CD8-positive, alpha-beta memory T cell (primary cell): ENCODE measurements at regions not wholly inside any gene's neighbourhood (a gene's known extent, or its start where the extent isn't known, plus 50 kb on each side); places are given as distances from the start of the nearest gene placed in this dataset.
"Not testable (repeated sequence)": the region's sequence is repeated elsewhere in the genome, so short reads cannot be mapped to it uniquely, and the experiment has no call there.

Experiments used
- CTCF ChIA-PET: fragments of 350-600 bp; sonication (Branson Sonifier 250); formaldehyde crosslinking; loops from one replicate; lab custom pipeline; 2021; ENCODE audit warnings: antibody characterized with exemption; lab: Charles Lee
- POLR2A ChIA-PET: fragments of 350-600 bp; sonication (Branson Sonifier 250); formaldehyde crosslinking; loops from one replicate; lab custom pipeline; 2021; ENCODE audit warnings: antibody characterized with exemption; lab: Charles Lee
- DNase-seq, 5 donors: peaks; one replicate each; pipeline versions ENCODE4 v3.0.0 to v3.0.0-alpha.2; 2020 to 2022; ENCODE audit warnings: mixed read lengths in 1 of 5
- H3K27ac ChIP-seq: one replicate; pipeline ENCODE4 v1.7.0; 2013; ENCODE audit warnings: low read depth, mild to moderate bottlenecking, low read length, moderate library complexity
- H3K27me3 ChIP-seq: 2 replicates; pipeline ENCODE4 v1.7.0; 2013; ENCODE audit warnings: low read length, mild to moderate bottlenecking; ENCODE audit not compliant: insufficient read depth, poor library complexity, severe bottlenecking
- H3K36me3 ChIP-seq: 2 replicates; pipeline ENCODE4 v1.7.0; 2013; ENCODE audit warnings: mild to moderate bottlenecking, low read length, moderate library complexity; ENCODE audit not compliant: insufficient read depth
- H3K4me1 ChIP-seq: 2 replicates; pipeline ENCODE4 v1.7.0; 2013; ENCODE audit warnings: mild to moderate bottlenecking, low read length, moderate library complexity; ENCODE audit not compliant: insufficient read depth
- H3K4me3 ChIP-seq: 2 replicates; pipeline ENCODE4 v1.7.0; 2013; ENCODE audit warnings: mild to moderate bottlenecking, low read length
- H3K9me3 ChIP-seq: 2 replicates; pipeline ENCODE4 v1.7.0; 2013; ENCODE audit warnings: mild to moderate bottlenecking, low read length
- H3K27ac Mint-ChIP-seq, 8 donors: one replicate each; pipeline ENCODE4 v1.8.0; 2020 to 2021; ENCODE audit warnings: mixed read lengths in 8 of 8, mild to moderate bottlenecking in 6 of 8, inconsistent platforms in 3 of 8, moderate library complexity in 3 of 8
- H3K27me3 Mint-ChIP-seq, 2 donors: one replicate each; pipeline ENCODE4 v1.8.0; 2020 to 2021; ENCODE audit warnings: mixed read lengths in 2 of 2, mild to moderate bottlenecking in 1 of 2, moderate library complexity in 1 of 2
- H3K36me3 Mint-ChIP-seq, 3 donors: one replicate each; pipeline ENCODE4 v1.8.0; 2020 to 2021; ENCODE audit warnings: mixed read lengths in 3 of 3, inconsistent platforms in 1 of 3, mild to moderate bottlenecking in 1 of 3
- H3K4me1 Mint-ChIP-seq, 3 donors: one replicate each; pipeline ENCODE4 v1.8.0; 2020 to 2021; ENCODE audit warnings: mixed read lengths in 3 of 3, inconsistent platforms in 1 of 3, mild to moderate bottlenecking in 1 of 3
- H3K4me3 Mint-ChIP-seq, 7 donors: one replicate each; pipeline ENCODE4 v1.8.0; 2020 to 2021; ENCODE audit warnings: mixed read lengths in 7 of 7, mild to moderate bottlenecking in 6 of 7, moderate library complexity in 4 of 7, inconsistent platforms in 2 of 7
- H3K9me3 Mint-ChIP-seq, 5 donors: one replicate each; pipeline ENCODE4 v1.8.0; 2020 to 2022; ENCODE audit warnings: mixed read lengths in 5 of 5, mild to moderate bottlenecking in 3 of 5, moderate library complexity in 2 of 5, inconsistent platforms in 1 of 5

DNA sequence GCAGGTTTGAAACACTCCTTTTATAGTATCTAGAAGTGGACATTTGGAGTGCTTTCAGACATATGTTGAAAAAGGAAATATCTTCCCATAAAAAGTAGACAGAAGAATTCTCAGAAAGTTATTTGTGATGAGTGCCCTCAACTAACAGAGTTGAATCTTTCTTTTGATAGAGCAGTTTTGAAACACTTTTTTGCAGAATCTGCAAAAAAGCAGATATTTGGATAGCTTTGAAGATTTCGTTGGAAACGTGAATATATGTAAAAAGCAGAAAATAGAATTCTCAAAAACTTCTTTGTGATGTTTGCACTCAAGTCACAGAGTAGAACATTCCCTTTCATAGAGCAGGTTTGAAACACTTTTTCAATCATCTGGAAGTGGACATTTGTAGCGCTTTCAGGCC lies 676.4 kb upstream of the ZNF337 start:
- H3K9me3 Mint-ChIP-seq, H3K27ac ChIP-seq, POLR2A ChIA-PET, CTCF ChIA-PET, H3K27ac Mint-ChIP-seq, H3K36me3 ChIP-seq, H3K27me3 Mint-ChIP-seq, H3K4me3 Mint-ChIP-seq, H3K4me3 ChIP-seq, H3K9me3 ChIP-seq, H3K36me3 Mint-ChIP-seq, H3K4me1 Mint-ChIP-seq, H3K4me1 ChIP-seq, DNase-seq, H3K27me3 ChIP-seq: not testable (repeated sequence)

DNA sequence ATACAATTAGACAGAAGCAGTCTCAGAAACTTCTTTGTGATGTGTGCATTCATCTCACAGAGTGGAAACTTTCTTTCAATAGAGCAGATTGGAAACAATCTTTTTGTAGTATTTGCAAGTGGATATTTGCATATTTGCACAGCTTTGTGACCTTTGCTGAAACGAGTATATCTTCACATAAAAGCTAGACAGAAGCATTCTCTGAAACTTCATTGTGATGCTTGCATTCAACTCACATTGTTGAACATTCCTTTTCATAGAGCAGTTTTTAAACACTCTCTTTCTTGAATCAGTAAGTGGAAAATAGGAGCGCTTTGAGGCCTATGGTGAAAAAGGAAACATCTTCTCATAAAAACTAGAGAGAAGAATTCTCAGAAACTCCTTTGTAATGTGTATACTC lies 657.9 kb upstream of the ZNF337 start:
- Mint-ChIP-seq H3K9me3 (peaks cover 0 to 10% (median 0%) of the 10 kb centered on the region in 5 donors), H3K4me1 (no peaks in the 10 kb centered on the region), H3K27ac (no peak overlapping the region), H3K27me3 (no peaks in the 10 kb centered on the region), H3K4me3 (no peak overlapping the region), H3K36me3 (no peaks in the 10 kb centered on the region)
- ChIA-PET CTCF (no interaction called here), POLR2A (no interaction called here)
- no peaks in the 10 kb centered on the region for H3K9me3 ChIP-seq
- H3K36me3 ChIP-seq, result no peaks in the 10 kb centered on the region
- no peaks in the 10 kb centered on the region for H3K27me3 ChIP-seq
- no peak overlapping the region for H3K27ac ChIP-seq
- H3K4me1 ChIP-seq, result peaks cover 4% of the 10 kb centered on the region
- no peak overlapping the region for H3K4me3 ChIP-seq
- no peak for DNase-seq

DNA sequence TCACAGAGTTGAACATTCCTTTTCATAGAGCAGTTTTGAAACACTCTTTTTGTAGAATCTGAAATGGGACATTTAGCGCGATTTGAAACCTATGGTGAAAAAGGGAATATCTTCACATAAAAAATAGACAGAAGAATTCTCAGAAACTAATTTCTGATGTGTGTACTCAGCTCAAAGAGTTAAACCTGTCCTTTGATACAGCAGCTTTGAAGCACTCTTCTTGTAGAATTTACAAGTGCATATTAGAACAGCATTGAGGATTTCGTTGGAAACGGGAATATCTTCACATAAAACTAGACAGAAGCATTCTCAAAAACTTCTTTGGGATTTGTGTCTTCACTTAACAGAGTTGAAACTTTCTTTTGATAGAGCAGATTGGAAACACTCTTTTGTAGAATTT lies 650.7 kb upstream of the ZNF337 start:
- Mint-ChIP-seq H3K27ac (no peak overlapping the region), H3K27me3 (no peaks in the 10 kb centered on the region), H3K4me1 (no peaks in the 10 kb centered on the region), H3K36me3 (peaks cover 0 to 1% (median 0%) of the 10 kb centered on the region in 3 donors), H3K4me3 (no peak overlapping the region), H3K9me3 (peaks cover 0 to 20% (median 0%) of the 10 kb centered on the region in 5 donors)
- POLR2A ChIA-PET, result no interaction called here
- CTCF ChIA-PET, result no interaction called here
- no peak for DNase-seq
- no peaks in the 10 kb centered on the region for H3K27me3 ChIP-seq
- H3K36me3 ChIP-seq, result no peaks in the 10 kb centered on the region
- no peak overlapping the region for H3K4me3 ChIP-seq
- no peaks in the 10 kb centered on the region for H3K9me3 ChIP-seq
- peaks cover 7% of the 10 kb centered on the region for H3K4me1 ChIP-seq
- no peak overlapping the region for H3K27ac ChIP-seq

DNA sequence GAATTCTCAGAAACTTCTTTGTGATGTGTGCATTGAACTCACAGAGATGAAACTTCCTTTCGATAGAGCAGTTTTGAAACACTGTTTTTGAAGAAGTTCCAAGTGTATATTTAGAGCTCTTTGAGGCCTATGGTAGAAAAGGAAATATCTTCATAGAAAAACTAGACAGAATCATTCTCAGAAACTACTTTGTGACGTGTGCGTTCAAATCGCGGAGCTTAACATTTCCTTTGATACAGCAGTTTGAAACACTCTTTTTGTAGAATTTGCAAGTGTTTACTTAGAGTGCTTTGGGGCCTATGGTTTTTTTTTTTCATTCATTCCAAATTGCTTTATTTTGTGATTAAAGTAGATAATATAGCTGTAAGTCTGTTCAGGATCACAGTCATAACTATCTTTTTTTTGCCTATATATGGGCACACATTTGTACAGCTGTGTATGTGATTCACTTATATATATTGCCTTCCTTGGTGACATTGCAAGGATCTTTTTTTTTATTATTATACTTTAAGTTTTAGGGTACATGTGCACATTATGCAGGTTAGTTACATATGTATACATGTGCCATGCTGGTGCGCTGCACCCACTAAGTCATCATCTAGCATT lies 643.9 kb upstream of the ZNF337 start:
- H3K36me3 Mint-ChIP-seq, POLR2A ChIA-PET: not testable (repeated sequence)
- DNase-seq, result peak in 1 of 5 donors; percentile 43

DNA sequence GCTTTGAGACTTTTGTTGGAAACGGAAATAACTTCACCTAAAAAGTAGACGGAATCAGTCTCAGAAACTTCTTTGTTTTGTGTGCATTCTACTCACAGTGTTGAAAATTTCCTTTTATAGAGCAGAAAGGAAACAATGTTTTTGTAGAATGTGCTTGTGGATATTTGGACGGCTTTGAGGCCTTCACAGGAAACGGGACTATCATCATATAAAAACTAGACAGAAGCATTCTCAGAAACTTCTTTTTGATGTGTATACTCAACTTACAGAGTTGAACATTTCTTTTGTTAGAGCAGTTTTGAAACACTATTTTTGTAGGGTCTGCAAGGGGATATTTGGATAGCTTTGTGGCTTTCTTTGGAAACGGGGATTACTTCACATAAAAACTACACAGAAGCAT lies 627.5 kb upstream of the ZNF337 start:
- no peaks in the 10 kb centered on the region for H3K36me3 ChIP-seq
- H3K9me3 ChIP-seq, result no peaks in the 10 kb centered on the region
- H3K27me3 Mint-ChIP-seq, result no peaks in the 10 kb centered on the region
- DNase-seq, result no peak
- no peaks in the 10 kb centered on the region for H3K27me3 ChIP-seq
- ChIA-PET CTCF (no interaction called here), POLR2A (no interaction called here)
- no peaks in the 10 kb centered on the region for H3K4me1 Mint-ChIP-seq
- H3K9me3 Mint-ChIP-seq, result no peaks in the 10 kb centered on the region
- H3K27ac Mint-ChIP-seq, result no peak overlapping the region
- no peak overlapping the region for H3K4me3 ChIP-seq
- H3K27ac ChIP-seq, result no peak overlapping the region
- peaks cover 0 to 9% (median 0%) of the 10 kb centered on the region in 3 donors for H3K36me3 Mint-ChIP-seq
- no peaks in the 10 kb centered on the region for H3K4me1 ChIP-seq
- H3K4me3 Mint-ChIP-seq, result no peak overlapping the region

More for the DNA sequence above, 643.9 kb upstream of the ZNF337 start:
- H3K4me1 Mint-ChIP-seq, H3K27ac ChIP-seq, H3K27me3 ChIP-seq, H3K9me3 ChIP-seq, H3K27me3 Mint-ChIP-seq, H3K27ac Mint-ChIP-seq, H3K36me3 ChIP-seq, CTCF ChIA-PET, H3K4me3 ChIP-seq: not testable (repeated sequence)
- peak overlapping the region in 1 of 7 donors; percentile 15 for H3K4me3 Mint-ChIP-seq
- peaks cover 0 to 12% (median 1%) of the 10 kb centered on the region in 5 donors for H3K9me3 Mint-ChIP-seq
- H3K4me1 ChIP-seq, result peaks cover 11% of the 10 kb centered on the region

DNA sequence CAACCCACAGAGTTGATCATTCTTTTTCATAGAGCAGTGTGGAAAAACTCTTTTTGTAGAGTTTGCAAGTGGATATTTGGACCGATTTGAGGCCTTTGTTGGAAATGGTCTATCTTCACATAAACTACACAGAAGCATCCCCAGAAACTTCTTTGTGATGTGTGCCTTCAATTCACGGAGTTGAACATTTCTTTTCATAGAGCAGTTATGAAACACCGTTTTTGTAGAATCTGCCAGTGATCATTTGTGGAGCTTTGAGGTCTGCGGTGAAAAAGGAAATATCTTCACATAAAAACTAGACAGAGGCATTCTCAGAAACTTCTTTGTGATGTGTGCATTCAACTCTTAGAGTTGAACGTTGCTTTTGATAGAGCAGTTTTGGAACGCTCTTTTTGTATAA lies 618.4 kb upstream of the ZNF337 start:
- Mint-ChIP-seq H3K4me1 (peaks cover 4 to 20% (median 14%) of the 10 kb centered on the region in 3 donors), H3K4me3 (no peak overlapping the region), H3K27ac (no peak overlapping the region), H3K27me3 (no peaks in the 10 kb centered on the region), H3K9me3 (peaks cover 0 to 2% (median 0%) of the 10 kb centered on the region in 5 donors), H3K36me3 (peaks cover 0 to 11% (median 0%) of the 10 kb centered on the region in 3 donors)
- Histone ChIP-seq H3K27me3 (no peaks in the 10 kb centered on the region), H3K27ac (no peak overlapping the region), H3K4me3 (no peak overlapping the region), H3K4me1 (peaks cover 16% of the 10 kb centered on the region), H3K36me3 (no peaks in the 10 kb centered on the region), H3K9me3 (no peaks in the 10 kb centered on the region)
- CTCF ChIA-PET, result no interaction called here
- no peak for DNase-seq
- POLR2A ChIA-PET, result no interaction called here

DNA sequence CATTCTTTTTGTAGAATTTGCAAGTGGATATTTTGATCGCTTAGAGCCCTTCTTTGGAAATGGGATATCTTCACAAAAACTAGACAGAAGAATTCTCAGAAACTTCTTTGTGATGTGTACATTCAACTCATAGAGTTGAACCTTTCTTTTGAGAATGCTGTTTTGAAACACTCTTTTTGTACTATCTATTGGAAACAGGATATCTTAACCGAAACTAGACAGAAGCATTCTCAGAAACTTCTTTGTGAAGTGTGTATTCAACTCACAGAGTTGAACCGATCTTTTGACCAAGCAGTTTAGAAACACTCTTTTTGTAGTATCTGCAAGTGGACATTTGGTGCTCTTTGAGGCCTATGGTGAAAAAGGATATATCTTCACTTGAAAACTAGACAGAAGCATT lies 613.1 kb upstream of the ZNF337 start:
- POLR2A ChIA-PET, H3K4me3 ChIP-seq, H3K36me3 ChIP-seq, CTCF ChIA-PET, H3K27me3 ChIP-seq, H3K27me3 Mint-ChIP-seq, DNase-seq, H3K9me3 Mint-ChIP-seq, H3K27ac ChIP-seq, H3K9me3 ChIP-seq, H3K4me3 Mint-ChIP-seq: not testable (repeated sequence)
- peaks cover 5 to 29% (median 28%) of the 10 kb centered on the region in 3 donors for H3K4me1 Mint-ChIP-seq
- H3K27ac Mint-ChIP-seq, result peak overlapping the region in 1 of 8 donors; percentile 34
- H3K4me1 ChIP-seq, result peaks cover 29% of the 10 kb centered on the region
- H3K36me3 Mint-ChIP-seq, result peaks cover 0 to 17% (median 0%) of the 10 kb centered on the region in 3 donors

DNA sequence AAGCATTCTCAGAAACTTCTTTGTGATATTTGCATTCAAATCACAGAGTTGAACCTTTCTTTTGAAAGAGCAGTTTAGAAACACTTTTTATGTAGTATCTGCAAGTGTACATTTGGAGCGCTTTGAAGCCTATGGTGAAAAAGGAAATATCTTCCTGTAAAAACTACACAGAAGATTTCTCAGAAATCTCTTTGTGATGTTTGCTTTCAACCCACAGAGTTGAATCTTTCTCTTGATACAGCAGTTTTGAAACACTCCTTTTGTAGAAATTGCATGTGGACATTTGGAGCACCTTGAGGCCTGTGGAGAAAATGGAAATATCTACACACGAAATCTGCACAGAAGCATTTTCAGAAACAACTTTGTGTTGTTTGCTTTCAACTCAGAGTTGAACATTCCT lies 612.3 kb upstream of the ZNF337 start:
- peaks cover 29% of the 10 kb centered on the region for H3K4me1 ChIP-seq
- no peaks in the 10 kb centered on the region for H3K36me3 ChIP-seq
- POLR2A ChIA-PET, result no interaction called here
- DNase-seq, result no peak
- Mint-ChIP-seq H3K27ac (peak overlapping the region in 3 of 8 donors; percentile 0 to 61 (median 17)), H3K4me3 (peak overlapping the region in 1 of 7 donors; percentile 8), H3K36me3 (peaks cover 0 to 17% (median 0%) of the 10 kb centered on the region in 3 donors), H3K4me1 (peaks cover 5 to 29% (median 28%) of the 10 kb centered on the region in 3 donors), H3K9me3 (peaks cover 0 to 2% (median 0%) of the 10 kb centered on the region in 5 donors), H3K27me3 (no peaks in the 10 kb centered on the region)
- H3K27me3 ChIP-seq, result no peaks in the 10 kb centered on the region
- CTCF ChIA-PET, result no interaction called here
- H3K9me3 ChIP-seq, result no peaks in the 10 kb centered on the region
- H3K27ac ChIP-seq, result no peak overlapping the region
- peak overlapping the region; percentile 8 for H3K4me3 ChIP-seq
